K562 (cell line): ENCODE measurements at regions not wholly inside any gene's neighbourhood (a gene's known extent, or its start where the extent isn't known, plus 50 kb on each side); places are given as distances from the start of the nearest gene placed in this dataset.

Source experiments
- ATAC-seq: fragments of 200-7000 bp; cut with Tn5 transposase; 3 replicates; pipeline ENCODE4 v1.9.1; 2020; ENCODE audit warnings: moderate library complexity
- BruUV-seq: library from RNA; stranded (reverse); fragments of 400-500 nt; replicated peaks from 2 replicates; lab custom pipeline; 2021; lab: Mats Ljungman, UMichigan
- CTCF ChIA-PET: fragments of 300-600 bp; formaldehyde crosslinking; extraction: SDS; loops from one replicate; lab custom pipeline; 2021; ENCODE audit warnings: low intra/inter-chr PET ratio; lab: Yijun Ruan, JAX
- POLR2A ChIA-PET: fragments of 300-600, 350-650 bp; sonication (Branson Sonifier 250); formaldehyde crosslinking; extraction: SDS; loops from one replicate; lab custom pipeline; 2021; ENCODE audit warnings: antibody characterized with exemption, inconsistent platforms; lab: Yijun Ruan, JAX
- DNase-seq, 4 experiments: peaks; one replicate each; pipeline versions ENCODE4 v3.0.0 to v3.0.0-alpha.2; 2011 to 2018; ENCODE audit warnings: low spot score in 3 of 4, mixed read lengths in 3 of 4; ENCODE audit errors: extremely low read depth in 1 of 4
- FAIRE-seq: peaks from 2 replicates; lab custom pipeline; 2011; peaks lifted over from hg19 to GRCh38; lab: Jason Lieb, UNC
- H2AFZ ChIP-seq: 2 replicates; pipeline ENCODE4 v1.6.0; 2011; ENCODE audit warnings: low read depth, low read length, control low read depth, inconsistent platforms
- H3K27ac ChIP-seq: fragments of 200-600 bp; 3 replicates; pipeline ENCODE4 v1.8.0; 2011; ENCODE audit warnings: low read depth, mild to moderate bottlenecking, control low read depth, inconsistent platforms, low read length, moderate library complexity, mixed read lengths; ENCODE audit errors: extremely low read depth
- H3K27me3 ChIP-seq, 2 experiments: fragments of 300-600 bp in 1 of 2; 2 replicates in 1 of 2; 3 replicates in 1 of 2; pipeline versions ENCODE4 v1.6.0 to v1.8.0; 2011; ENCODE audit warnings: inconsistent platforms in 2 of 2, low read length in 2 of 2, mild to moderate bottlenecking in 1 of 2, mixed read lengths in 1 of 2, moderate library complexity in 1 of 2; ENCODE audit not compliant: control insufficient read depth in 2 of 2, insufficient read depth in 2 of 2
- H3K36me3 ChIP-seq: fragments of 300-600 bp; 3 replicates; pipeline ENCODE4 v1.8.0; 2011; ENCODE audit warnings: mild to moderate bottlenecking, low read length, inconsistent platforms; ENCODE audit not compliant: control insufficient read depth, insufficient read depth
- H3K4me1 ChIP-seq, 2 experiments: fragments of 200-600 bp in 1 of 2; replicated peaks in 1 of 2; 2 replicates in 1 of 2; 3 replicates in 1 of 2; pipeline versions ENCODE4 v1.5.1 to v1.8.0; 2011; ENCODE audit warnings: inconsistent platforms in 2 of 2, low read length in 2 of 2, mild to moderate bottlenecking in 1 of 2, mixed read lengths in 1 of 2, moderate library complexity in 1 of 2; ENCODE audit not compliant: control insufficient read depth in 2 of 2, insufficient read depth in 2 of 2
- H3K4me2 ChIP-seq: 2 replicates; pipeline ENCODE4 v1.6.1; 2011; ENCODE audit warnings: low read length, control low read depth, inconsistent platforms, mixed read lengths; ENCODE audit not compliant: insufficient read depth
- H3K4me3 ChIP-seq: fragments of 200-600 bp; sonication (generic), shearing (Covaris generic); 2 replicates; pipeline ENCODE4 v1.5.1; 2016; ENCODE audit warnings: control low read depth, inconsistent platforms
- H3K79me2 ChIP-seq: fragments of 200-600 bp; 3 replicates; pipeline ENCODE4 v1.8.0; 2011; ENCODE audit warnings: low read length, inconsistent platforms; ENCODE audit not compliant: control insufficient read depth, insufficient read depth
- H3K9ac ChIP-seq, 2 experiments: 2 replicates each; pipeline versions ENCODE4 v1.6.0 to v1.6.1; 2011; ENCODE audit warnings: low read depth in 2 of 2, low read length in 2 of 2, control low read depth in 1 of 2, inconsistent platforms in 1 of 2, mild to moderate bottlenecking in 1 of 2, mixed read lengths in 1 of 2; ENCODE audit not compliant: insufficient read depth in 1 of 2
- H3K9me1 ChIP-seq: one replicate; pipeline ENCODE4 v1.6.0; 2011; ENCODE audit warnings: inconsistent platforms, mild to moderate bottlenecking, low read length, moderate library complexity; ENCODE audit not compliant: control insufficient read depth, insufficient read depth
- H3K9me3 ChIP-seq: replicated peaks from 2 replicates; pipeline ENCODE4 v1.5.1; 2011; ENCODE audit warnings: low read depth, low read length, inconsistent platforms; ENCODE audit not compliant: control insufficient read depth, insufficient read depth
- H4K20me1 ChIP-seq: replicated peaks from 2 replicates; pipeline ENCODE4 v1.6.1; 2011; ENCODE audit warnings: low read length, inconsistent platforms, mixed read lengths; ENCODE audit not compliant: control insufficient read depth, insufficient read depth
- CBX8 ChIP-seq: fragments of 200-600 bp; sonication (generic); IDR thresholded peaks from 2 replicates; pipeline ENCODE4 v1.6.1; 2012; ENCODE audit warnings: borderline replicate concordance, mixed run types, low read depth, mild to moderate bottlenecking, moderate library complexity, mixed read lengths, low read length, control low read depth, inconsistent platforms; ENCODE audit not compliant: poor library complexity, severe bottlenecking; ENCODE audit errors: extremely low read depth
- CREBBP ChIP-seq: IDR thresholded peaks from one replicate; pipeline ENCODE4 v1.6.1; 2012; ENCODE audit warnings: low read depth, mild to moderate bottlenecking, control low read depth, inconsistent platforms, low read length
- ELF1 ChIP-seq: fragments of 200-800 bp; sonication (Bioruptor generic); IDR thresholded peaks from 2 replicates; pipeline ENCODE4 v1.6.1; 2016; ENCODE audit warnings: missing genetic modification characterization, missing compliant biosample characterization
- ETV6 ChIP-seq, 3 experiments: fragments of 150-350 bp in 1 of 3; sonication (generic) in 1 of 3; formaldehyde crosslinking in 1 of 3; IDR thresholded peaks; 2 replicates each; pipeline versions ENCODE4 v1.6.1 to v1.8.0; 2014 to 2022; ENCODE audit warnings: borderline replicate concordance in 2 of 3, low read depth in 2 of 3, antibody characterized with exemption in 1 of 3, low read length in 1 of 3, mild to moderate bottlenecking in 1 of 3, missing genetic modification reagents in 1 of 3
- FOXK2 ChIP-seq, 2 experiments: fragments of 450-650 bp; IDR thresholded peaks in 1 of 2; conservative IDR thresholded peaks in 1 of 2; 2 replicates each; pipeline ENCODE4 v1.6.1; 2016; ENCODE audit warnings: low read depth in 2 of 2, mild to moderate bottlenecking in 1 of 2
- HMG20A ChIP-seq: fragments of 450-650 bp; formaldehyde crosslinking; conservative IDR thresholded peaks from 2 replicates; pipeline ENCODE4 v1.4.0; 2020; ENCODE audit warnings: mild to moderate bottlenecking, mixed read lengths
- JUND ChIP-seq, 2 experiments: IDR thresholded peaks; 2 replicates in 1 of 2; 3 replicates in 1 of 2; pipeline ENCODE4 v1.6.1; 2011; ENCODE audit warnings: borderline replicate concordance in 2 of 2, low read depth in 2 of 2, low read length in 2 of 2, improper control_type of control experiment in 1 of 2, missing biosample characterization in 1 of 2, missing genetic modification characterization in 1 of 2, missing genetic modification reagents in 1 of 2
- MAFF ChIP-seq: IDR thresholded peaks from 2 replicates; pipeline ENCODE4 v1.6.1; 2012; ENCODE audit warnings: low read length, improper control_type of control experiment
- MCM5 ChIP-seq: fragments of 450-650 bp; IDR thresholded peaks from 2 replicates; pipeline ENCODE4 v1.6.1; 2016; ENCODE audit warnings: low read depth
- MTA2 ChIP-seq: fragments of 450-650 bp; IDR thresholded peaks from 2 replicates; pipeline ENCODE4 v1.6.1; 2016; ENCODE audit warnings: low read depth
- NONO ChIP-seq, 2 experiments: fragments of 200-400 bp in 1 of 2; fragments of 450-650 bp in 1 of 2; formaldehyde crosslinking in 1 of 2; IDR thresholded peaks; 2 replicates each; pipeline ENCODE4 v1.6.1; 2017; ENCODE audit warnings: low read depth in 2 of 2, mild to moderate bottlenecking in 2 of 2, moderate library complexity in 2 of 2, low read length in 1 of 2
- PHB2 ChIP-seq: fragments of 450-650 bp; IDR thresholded peaks from 2 replicates; pipeline ENCODE4 v1.6.1; 2017; ENCODE audit warnings: low read depth
- SMARCE1 ChIP-seq: fragments of 450-650 bp; IDR thresholded peaks from 2 replicates; pipeline ENCODE4 v1.7.1; 2016; ENCODE audit warnings: mild to moderate bottlenecking
- TEAD1 ChIP-seq, 2 experiments: fragments of 450-650 bp in 1 of 2; sonication (generic) in 1 of 2; formaldehyde crosslinking; IDR thresholded peaks; 2 replicates each; pipeline versions ENCODE4 v1.4.0 to v1.8.0; 2020 to 2022; ENCODE audit warnings: mild to moderate bottlenecking in 2 of 2, missing genetic modification reagents in 1 of 2
- TRIM24 ChIP-seq, 2 experiments: fragments of 450-650 bp; IDR thresholded peaks; 2 replicates each; pipeline ENCODE4 v1.6.1; 2016
- ZNF174 ChIP-seq: fragments of 250-450 bp; sonication (Bioruptor Pico); IDR thresholded peaks from 2 replicates; pipeline ENCODE4 v1.4.0; 2020; ENCODE audit warnings: mild to moderate bottlenecking
- ZNF175 ChIP-seq: fragments of 200-800 bp; sonication (Bioruptor generic); IDR thresholded peaks from 2 replicates; pipeline ENCODE4 v1.6.1; 2016; ENCODE audit warnings: low read depth, mild to moderate bottlenecking, missing genetic modification characterization, missing compliant biosample characterization
- WGBS: fragments of 100-300 bp; shearing (Covaris generic); methylation state at CpG from one replicate; pipeline ENCODE4 v1.1.6; 2016; ENCODE audit warnings: low coverage, mixed read lengths; ENCODE audit not compliant: insufficient coverage; ENCODE audit errors: missing lambda C conversion rate; 5-methylcytosine and 5-hydroxymethylcytosine counted together
- in situ Hi-C: fragments of 300-500 bp; cut with MboI; formaldehyde crosslinking; loops from 4 replicates; pipeline ENCODE4 v1.15.0; 2018; ENCODE audit warnings: inconsistent platforms, mixed read lengths
- intact Hi-C: fragments of 100-400 bp; cut with micrococcal nuclease; formaldehyde crosslinking; loops from 2 replicates; pipeline ENCODE4 v1.14.2; 2022
- TF ChIP-seq, protein P1 (sequence below), 2 experiments: fragments of 450-650 bp in 1 of 2; sonication (generic) in 1 of 2; formaldehyde crosslinking in 1 of 2; IDR thresholded peaks in 1 of 2; conservative IDR thresholded peaks in 1 of 2; 2 replicates each; pipeline versions ENCODE4 v1.6.1 to v1.8.1; 2016 to 2023; ENCODE audit warnings: mild to moderate bottlenecking in 2 of 2, moderate library complexity in 2 of 2, inconsistent platforms in 1 of 2, missing genetic modification reagents in 1 of 2
- TF ChIP-seq, protein P2 (sequence below): fragments of 250-450 bp; sonication (Bioruptor Pico); IDR thresholded peaks from 2 replicates; pipeline ENCODE4 v1.9.0; 2021; ENCODE audit warnings: mild to moderate bottlenecking

DNA sequence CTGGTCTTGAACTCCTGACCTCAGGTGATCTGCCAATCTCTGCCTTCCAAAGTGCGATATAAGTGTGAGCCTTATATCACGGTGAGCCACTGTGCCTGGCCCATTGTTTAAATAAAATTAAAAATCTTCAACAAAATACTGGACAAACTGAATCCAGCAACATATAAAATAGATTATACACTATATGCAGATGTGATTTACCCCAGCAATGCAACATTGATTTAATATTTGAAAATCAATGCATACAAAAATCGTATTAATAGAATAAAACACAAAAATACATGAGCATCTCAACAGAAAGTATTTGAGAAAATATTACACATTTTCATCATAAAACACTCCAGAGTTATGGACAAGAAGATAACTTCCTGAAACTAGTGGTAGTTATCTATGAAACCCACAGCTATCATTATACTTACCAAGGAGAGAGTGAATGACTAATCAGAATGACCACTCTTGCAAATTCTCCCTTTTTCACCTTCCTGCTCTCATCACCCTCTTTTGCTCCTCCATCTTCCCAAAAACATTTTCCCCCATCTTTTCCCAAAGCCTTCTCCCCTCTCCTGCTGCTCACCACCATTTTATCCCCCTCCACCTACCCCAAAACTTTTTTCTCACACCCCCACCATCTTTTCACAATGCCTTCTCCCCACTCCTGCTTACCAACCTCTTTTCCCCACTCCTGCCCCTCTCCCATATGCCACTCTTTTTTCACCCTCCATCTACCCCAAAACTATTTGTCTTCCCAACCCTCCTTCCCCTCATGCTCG is 122.1 kb upstream of the VPREB1 start:
- no TSS peak for BruUV-seq
- no peak overlapping the region for H3K9ac ChIP-seq
- no peak overlapping the region for H3K27ac ChIP-seq
- in situ Hi-C loops = no loop called here
- no peak overlapping the region for H3K4me3 ChIP-seq
- 4% methylated on average over 4 of the region's 4 CpGs for WGBS
- H3K27me3 ChIP-seq = peaks cover 35% of the 10 kb centered on the region in 2 experiments
- ChIA-PET CTCF (no interaction called here), POLR2A (interaction anchor here (0.8 to 5.4 kb wide), 5 partner anchors 9 to 130 kb away, joined by 3 to 67 read pairs (median 5); no protein-coding TSS in a partner anchor)
- intact Hi-C loops = no loop called here
- no peaks in the 10 kb centered on the region for H3K36me3 ChIP-seq
- no peaks in the 10 kb centered on the region for H3K9me3 ChIP-seq
- no peak overlapping the region for H2AFZ ChIP-seq
- H4K20me1 ChIP-seq = no peaks in the 10 kb centered on the region
- no peaks in the 10 kb centered on the region for H3K9me1 ChIP-seq
- H3K79me2 ChIP-seq = no peaks in the 10 kb centered on the region
- DNase-seq (peak in 1 of 4 experiments; percentile 26), ATAC-seq (no peak), FAIRE-seq (no peak)
- no peak overlapping the region for H3K4me2 ChIP-seq
- H3K4me1 ChIP-seq = peaks cover 0 to 25% of the 10 kb centered on the region in 2 experiments; a peak in 1 of 5 replicates
- TF ChIP-seq CREBBP (peak; percentile 88), JUND (IDR thresholded peaks at IDR 0.05; ENCODE audit: borderline replicate concordance, low read depth, low read length) (peak; percentile 21; the same call in 1 of the 2 replicates), JUND (tag; IDR thresholded peaks at IDR 0.05; ENCODE audit: borderline replicate concordance, low read depth, low read length) (peak; percentile 74; the same call in 2 of the 3 replicates), PHB2 (peak; percentile 73), NONO (IDR thresholded peaks at IDR 0.05; ENCODE audit: low read depth in 2 of 2, low read length in 1 of 2) (0 out of 4 replicates have a peak, but pooled peaks of 1 of the 2 experiments have one; percentile 26), HMG20A (CRISPR knock-in tag) (0 out of 2 replicates have a peak, but pooled peaks have one; percentile 6), SMARCE1 (peak; percentile 66), ZNF175 (CRISPR knock-in tag) (no peak), MCM5 (peak; percentile 96; the same call in 1 of the 2 replicates), MAFF (peak; percentile 56), MTA2 (peak; percentile 48; the same call in 1 of the 2 replicates), TRIM24 (IDR thresholded peaks at IDR 0.05) (peak in 1 of 2 experiments; percentile 38; a peak in 2 of 4 replicates), FOXK2 (conservative IDR thresholded peaks at IDR 0.05 in 1 of 2, IDR thresholded peaks at IDR 0.05 in 1 of 2; ENCODE audit: low read depth in 2 of 2) (peak; percentile 30 to 57; a peak in 1 of 4 replicates), TEAD1 (CRISPR knock-in tag; IDR thresholded peaks at IDR 0.05) (0 out of 4 replicates have a peak, but pooled peaks of 1 of the 2 experiments have one; percentile 5), ELF1 (tag) (peak; percentile 35), ETV6 (IDR thresholded peaks at IDR 0.05; ENCODE audit: borderline replicate concordance in 1 of 2, low read depth in 2 of 2, low read length in 1 of 2) (no peak), ETV6 (CRISPR knock-in tag; IDR thresholded peaks at IDR 0.05; ENCODE audit: borderline replicate concordance) (no peak), ZNF174 (no peak), CBX8 (no peak)
- TF ChIP-seq, protein P1, sequence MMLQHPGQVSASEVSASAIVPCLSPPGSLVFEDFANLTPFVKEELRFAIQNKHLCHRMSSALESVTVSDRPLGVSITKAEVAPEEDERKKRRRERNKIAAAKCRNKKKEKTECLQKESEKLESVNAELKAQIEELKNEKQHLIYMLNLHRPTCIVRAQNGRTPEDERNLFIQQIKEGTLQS (IDR thresholded peaks at IDR 0.05) = peak; percentile 44; the same call in 1 of the 2 replicates
- TF ChIP-seq, protein P1 (CRISPR knock-in tag; conservative IDR thresholded peaks at IDR 0.05) = 0 out of 2 replicates have a peak, but pooled peaks have one; percentile 15
- TF ChIP-seq, protein P2, sequence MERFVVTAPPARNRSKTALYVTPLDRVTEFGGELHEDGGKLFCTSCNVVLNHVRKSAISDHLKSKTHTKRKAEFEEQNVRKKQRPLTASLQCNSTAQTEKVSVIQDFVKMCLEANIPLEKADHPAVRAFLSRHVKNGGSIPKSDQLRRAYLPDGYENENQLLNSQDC = 0 out of 2 replicates have a peak, but pooled peaks have one; percentile 76
